PC-9 (cell line): ENCODE measurements at regions not wholly inside any gene's neighbourhood (a gene's known extent, or its start where the extent isn't known, plus 50 kb on each side); places are given as distances from the start of the nearest gene placed in this dataset.

Source experiments
- BruUV-seq: library from RNA; stranded (reverse); fragments of 400-500 nt; replicated peaks from 2 replicates; lab custom pipeline; 2021; lab: Mats Ljungman, UMichigan
- CTCF ChIA-PET: fragments of 300-600 bp; sonication (Branson Sonifier 250); formaldehyde crosslinking; loops from one replicate; lab custom pipeline; 2022; ENCODE audit warnings: antibody characterized with exemption; lab: Charles Lee
- POLR2A ChIA-PET: fragments of 300-600 bp; sonication (Branson Sonifier 250); formaldehyde crosslinking; loops from one replicate; lab custom pipeline; 2022; ENCODE audit warnings: antibody characterized with exemption; ENCODE audit not compliant: unreplicated experiment; lab: Charles Lee
- DNase-seq, 2 experiments: peaks; one replicate each; pipeline versions ENCODE4 v3.0.0 to v3.0.0-alpha.2; 2015 to 2022; ENCODE audit warnings: mixed read lengths in 1 of 2
- H2AFZ ChIP-seq: fragments of 200-600 bp; sonication (generic); 2 replicates; pipeline ENCODE4 v1.8.1; 2017; ENCODE audit warnings: antibody characterized with exemption
- H3F3A ChIP-seq: fragments of 200-600 bp; sonication (generic); 2 replicates; pipeline ENCODE4 v1.8.1; 2017; ENCODE audit warnings: antibody characterized with exemption, mild to moderate bottlenecking, low read depth; ENCODE audit not compliant: insufficient read depth
- H3K27ac ChIP-seq: fragments of 200-600 bp; sonication (generic); 2 replicates; pipeline ENCODE4 v1.6.1; 2016; ENCODE audit warnings: mixed run types
- H3K27me3 ChIP-seq: fragments of 200-600 bp; sonication (generic); 2 replicates; pipeline ENCODE4 v1.6.1; 2016; ENCODE audit warnings: low read depth, mixed run types; ENCODE audit not compliant: insufficient read depth
- H3K36me3 ChIP-seq: fragments of 200-600 bp; sonication (generic); 2 replicates; pipeline ENCODE4 v1.6.1; 2016; ENCODE audit warnings: low read depth, mixed run types
- H3K4me1 ChIP-seq: fragments of 200-600 bp; sonication (generic); replicated peaks from 2 replicates; pipeline ENCODE4 v1.6.1; 2016; ENCODE audit warnings: mixed run types; ENCODE audit not compliant: insufficient read depth
- H3K4me2 ChIP-seq: fragments of 200-600 bp; sonication (generic); 2 replicates; pipeline ENCODE4 v1.6.1; 2017; ENCODE audit warnings: mixed run types
- H3K4me3 ChIP-seq: fragments of 200-600 bp; sonication (generic); 2 replicates; pipeline ENCODE4 v1.6.1; 2016; ENCODE audit warnings: mixed run types
- H3K79me2 ChIP-seq: fragments of 200-600 bp; sonication (generic); 2 replicates; pipeline ENCODE4 v1.6.1; 2017; ENCODE audit warnings: low read depth, mixed run types
- H3K9me2 ChIP-seq: fragments of 200-600 bp; sonication (generic); 2 replicates; pipeline ENCODE4 v1.8.1; 2017; ENCODE audit warnings: mild to moderate bottlenecking; ENCODE audit not compliant: insufficient read depth
- H3K9me3 ChIP-seq: fragments of 200-600 bp; sonication (generic); 2 replicates; pipeline ENCODE4 v1.8.1; 2016; ENCODE audit warnings: low read depth; ENCODE audit not compliant: insufficient read depth
- H4K20me1 ChIP-seq: fragments of 200-600 bp; sonication (generic); 2 replicates; pipeline ENCODE4 v1.8.1; 2017; ENCODE audit not compliant: insufficient read depth
- EZH2 ChIP-seq: fragments of 200-600 bp; sonication (generic); IDR thresholded peaks from 2 replicates; pipeline ENCODE4 v1.8.0; 2017; ENCODE audit warnings: antibody characterized with exemption, low read depth
- intact Hi-C: fragments of 100-400 bp; cut with micrococcal nuclease; formaldehyde crosslinking; loops from one replicate; pipeline ENCODE4 v1.10.0; 2022; ENCODE audit not compliant: unreplicated experiment
- TF ChIP-seq, protein P1 (sequence below): fragments of 200-600 bp; sonication (generic); conservative IDR thresholded peaks from 2 replicates; pipeline ENCODE4 v1.6.1; 2017; ENCODE audit warnings: mixed run types, antibody characterized with exemption, mild to moderate bottlenecking, moderate library complexity

DNA sequence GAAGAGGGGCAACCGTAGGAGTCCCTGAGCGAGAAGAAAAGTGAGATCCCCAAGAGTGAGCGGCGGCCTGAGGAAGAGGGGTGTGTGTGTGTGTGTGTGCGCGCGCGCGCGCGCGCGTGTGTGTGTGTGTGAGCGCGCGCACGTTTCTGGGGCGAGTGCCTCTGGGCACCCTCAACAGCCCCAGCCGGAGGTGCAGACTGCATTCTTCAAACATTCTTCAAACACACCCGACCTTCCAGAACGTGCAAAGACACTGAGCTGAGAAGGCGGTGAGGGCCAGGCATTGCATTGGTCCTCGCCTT is 76.2 kb upstream of the FOXP4 start:
- H3K9me3 ChIP-seq: no peaks in the 10 kb centered on the region
- DNase-seq: peak in 1 of 2 experiments; percentile 26
- H2AFZ ChIP-seq: no peak overlapping the region
- H3K4me3 ChIP-seq: no peak overlapping the region
- no peak overlapping the region for H3K27ac ChIP-seq
- no peaks in the 10 kb centered on the region for H3K9me2 ChIP-seq
- H3K36me3 ChIP-seq: no peaks in the 10 kb centered on the region
- no peaks in the 10 kb centered on the region for H3K79me2 ChIP-seq
- POLR2A ChIA-PET: no interaction called here
- intact Hi-C loops: loop anchor here (2.0 kb wide), 1 partner anchor 77 kb away; the partner anchor contains the start of gene FOXP4
- no TSS peak for BruUV-seq
- CTCF ChIA-PET: interaction anchor here (0.7 kb wide), 1 partner anchor 314 kb away, joined by 3 read pairs; no protein-coding TSS in a partner anchor
- no peaks in the 10 kb centered on the region for H3F3A ChIP-seq
- no peaks in the 10 kb centered on the region for H4K20me1 ChIP-seq
- TF ChIP-seq, protein P1, sequence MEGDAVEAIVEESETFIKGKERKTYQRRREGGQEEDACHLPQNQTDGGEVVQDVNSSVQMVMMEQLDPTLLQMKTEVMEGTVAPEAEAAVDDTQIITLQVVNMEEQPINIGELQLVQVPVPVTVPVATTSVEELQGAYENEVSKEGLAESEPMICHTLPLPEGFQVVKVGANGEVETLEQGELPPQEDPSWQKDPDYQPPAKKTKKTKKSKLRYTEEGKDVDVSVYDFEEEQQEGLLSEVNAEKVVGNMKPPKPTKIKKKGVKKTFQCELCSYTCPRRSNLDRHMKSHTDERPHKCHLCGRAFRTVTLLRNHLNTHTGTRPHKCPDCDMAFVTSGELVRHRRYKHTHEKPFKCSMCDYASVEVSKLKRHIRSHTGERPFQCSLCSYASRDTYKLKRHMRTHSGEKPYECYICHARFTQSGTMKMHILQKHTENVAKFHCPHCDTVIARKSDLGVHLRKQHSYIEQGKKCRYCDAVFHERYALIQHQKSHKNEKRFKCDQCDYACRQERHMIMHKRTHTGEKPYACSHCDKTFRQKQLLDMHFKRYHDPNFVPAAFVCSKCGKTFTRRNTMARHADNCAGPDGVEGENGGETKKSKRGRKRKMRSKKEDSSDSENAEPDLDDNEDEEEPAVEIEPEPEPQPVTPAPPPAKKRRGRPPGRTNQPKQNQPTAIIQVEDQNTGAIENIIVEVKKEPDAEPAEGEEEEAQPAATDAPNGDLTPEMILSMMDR: no peak
- TF ChIP-seq EZH2: no peak
- no peaks in the 10 kb centered on the region for H3K4me1 ChIP-seq
- H3K4me2 ChIP-seq: no peak overlapping the region
- H3K27me3 ChIP-seq: peaks cover 24% of the 10 kb centered on the region; the same call in 1 of the 2 replicates

DNA sequence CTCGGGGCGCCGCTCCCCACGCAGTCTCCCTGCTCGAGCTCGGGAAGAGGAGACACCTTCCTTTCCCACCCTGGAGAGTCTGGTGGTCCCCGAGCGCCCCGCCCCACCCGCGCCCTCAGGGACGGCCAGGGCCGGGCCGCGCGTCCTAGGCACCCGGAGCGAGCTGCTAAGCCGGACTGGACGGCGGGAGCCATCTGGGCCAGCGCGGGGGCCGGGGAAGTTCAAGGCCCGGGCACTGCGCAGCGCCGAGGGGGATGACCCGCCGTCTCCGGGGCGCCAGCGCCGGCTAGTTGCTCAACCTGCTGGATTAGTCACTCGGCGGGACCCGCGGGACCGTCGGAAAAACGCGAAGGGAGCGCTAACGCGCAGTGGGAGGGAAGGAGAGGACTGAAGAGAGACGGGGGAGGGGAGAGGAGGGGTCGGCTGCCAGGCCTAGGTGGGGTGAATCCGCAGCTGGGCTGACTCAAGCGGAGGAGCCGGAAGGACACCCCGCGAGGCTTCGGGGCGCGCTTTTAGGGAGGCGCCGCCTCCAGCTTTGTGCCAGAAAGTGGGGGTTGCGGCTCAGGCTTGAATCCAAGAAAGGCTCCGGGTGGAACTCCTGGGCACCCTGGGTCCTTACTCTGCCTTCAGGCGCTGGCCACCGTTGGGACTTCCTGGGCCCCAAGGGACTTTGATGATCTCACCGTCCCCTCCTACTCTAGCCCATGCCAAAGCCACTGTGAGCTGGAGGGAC is 75.7 kb upstream of the FOXP4 start:
- H3K9me2 ChIP-seq: no peaks in the 10 kb centered on the region
- H3K27me3 ChIP-seq: peaks cover 28% of the 10 kb centered on the region; the same call in 1 of the 2 replicates
- peak overlapping the region; percentile 40; the same call in 1 of the 2 replicates for H3K4me2 ChIP-seq
- BruUV-seq: no TSS peak
- no peak overlapping the region for H3K4me3 ChIP-seq
- DNase-seq: peak in 1 of 2 experiments; percentile 53
- TF ChIP-seq EZH2: no peak
- TF ChIP-seq, protein P1: no peak
- CTCF ChIA-PET: interaction anchor here (0.7 kb wide), 1 partner anchor 314 kb away, joined by 3 read pairs; no protein-coding TSS in a partner anchor
- H3K4me1 ChIP-seq: no peaks in the 10 kb centered on the region
- no peaks in the 10 kb centered on the region for H3K9me3 ChIP-seq
- H3F3A ChIP-seq: no peaks in the 10 kb centered on the region
- POLR2A ChIA-PET: no interaction called here
- H4K20me1 ChIP-seq: no peaks in the 10 kb centered on the region
- no peak overlapping the region for H2AFZ ChIP-seq
- no peaks in the 10 kb centered on the region for H3K36me3 ChIP-seq
- no peaks in the 10 kb centered on the region for H3K79me2 ChIP-seq
- intact Hi-C loops: loop anchor here (2.0 kb wide), 1 partner anchor 76 kb away; the partner anchor contains the start of gene FOXP4
- H3K27ac ChIP-seq: no peak overlapping the region

DNA sequence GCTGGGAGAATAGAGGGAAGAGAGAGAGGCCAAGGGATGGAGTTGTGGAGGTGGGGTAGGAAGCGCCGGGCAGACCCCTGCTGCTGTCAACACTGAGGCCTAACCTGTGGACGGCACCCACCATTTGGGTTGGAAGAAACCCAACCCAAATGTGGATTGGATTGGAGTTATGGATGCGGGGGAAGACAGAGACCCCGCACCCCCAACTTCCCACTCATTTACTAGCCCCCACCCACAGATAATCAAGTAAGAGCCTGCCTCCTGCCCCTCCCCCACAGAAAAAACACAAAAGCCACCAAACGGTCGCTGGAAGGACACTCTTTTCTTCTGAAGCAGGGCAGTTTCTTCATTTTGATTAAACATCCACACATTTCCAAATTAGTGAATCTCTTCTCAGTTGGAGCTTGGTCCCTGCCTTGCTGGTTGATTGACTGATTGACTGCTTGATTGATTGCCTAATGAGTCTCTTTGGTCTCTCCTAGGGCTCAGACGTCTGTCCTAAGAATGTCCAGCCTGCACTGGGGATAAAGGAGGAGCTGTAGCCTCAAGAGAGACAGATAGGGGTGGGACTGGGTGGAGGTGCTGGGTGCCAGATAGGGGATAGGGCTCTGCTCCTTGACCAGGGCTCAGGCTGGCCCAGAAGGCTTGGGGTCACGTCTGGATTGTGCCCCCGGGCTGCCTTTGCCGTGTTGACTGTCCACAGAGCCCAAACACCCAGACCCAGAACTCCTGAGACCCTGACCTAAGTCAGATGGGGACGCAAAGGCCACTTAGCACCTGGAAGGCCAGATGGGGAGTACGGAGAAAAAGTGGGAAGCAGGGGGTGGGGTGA is 74.9 kb upstream of the FOXP4 start:
- peak overlapping the region; percentile 40; the same call in 1 of the 2 replicates for H3K4me2 ChIP-seq

More for the DNA sequence above, 74.9 kb upstream of the FOXP4 start:
- H3K9me2 ChIP-seq: no peaks in the 10 kb centered on the region
- no peaks in the 10 kb centered on the region for H3K36me3 ChIP-seq
- no peak overlapping the region for H2AFZ ChIP-seq
- no peaks in the 10 kb centered on the region for H3F3A ChIP-seq
- DNase-seq: no peak
- TF ChIP-seq EZH2: no peak
- TF ChIP-seq, protein P1: no peak
- H3K79me2 ChIP-seq: no peaks in the 10 kb centered on the region
- ChIA-PET POLR2A (interaction anchor here (0.7 kb wide), 1 partner anchor 14 kb away, joined by 10 read pairs; no protein-coding TSS in a partner anchor), CTCF (interaction anchor here (0.7 kb wide), 1 partner anchor 13 kb away, joined by 8 read pairs; no protein-coding TSS in a partner anchor)
- H4K20me1 ChIP-seq: no peaks in the 10 kb centered on the region
- BruUV-seq: TSS peak; percentile 19
- no peak overlapping the region for H3K4me3 ChIP-seq
- H3K27me3 ChIP-seq: peaks cover 25% of the 10 kb centered on the region; the same call in 1 of the 2 replicates
- H3K27ac ChIP-seq: no peak overlapping the region
- intact Hi-C loops: loop anchor here (2.0 kb wide), 1 partner anchor 76 kb away; the partner anchor contains the start of gene FOXP4
- no peaks in the 10 kb centered on the region for H3K9me3 ChIP-seq
- H3K4me1 ChIP-seq: no peaks in the 10 kb centered on the region
